ENCODE measurements at regions not wholly inside any gene's neighbourhood (a gene's known extent, or its start where the extent isn't known, plus 50 kb on each side); places are given as distances from the start of the nearest gene placed in this dataset.

GRCh38 chr3:106717178-106717780, 660.0 kb upstream of the CCDC54 start:
- no peak for DNase-seq (ENCODE audit: insufficient read length)
- no peak for TF ChIP-seq TAF1 (IDR thresholded peaks at IDR 0.05; ENCODE audit: borderline replicate concordance, low read depth, low read length)
- no peak for TF ChIP-seq POLR2AphosphoS5 (IDR thresholded peaks at IDR 0.05; ENCODE audit: low read depth, low read length)
- TF ChIP-seq POLR2A (IDR thresholded peaks at IDR 0.05; ENCODE audit: low read depth, low read length): no peak

GRCh38 chr3:106719077-106719476, 658.2 kb upstream of the CCDC54 start:
- TF ChIP-seq POLR2AphosphoS5 (IDR thresholded peaks at IDR 0.05; ENCODE audit: low read depth, low read length) (no peak), TAF1 (IDR thresholded peaks at IDR 0.05; ENCODE audit: borderline replicate concordance, low read depth, low read length) (no peak), POLR2A (IDR thresholded peaks at IDR 0.05; ENCODE audit: low read depth, low read length) (no peak)
- FAIRE-seq: no peak
- DNase-seq (ENCODE audit: insufficient read length): no peak

More at GRCh38 chr3:106717178-106717780, 660.0 kb upstream of the CCDC54 start:
- no peak for FAIRE-seq

GRCh38 chr3:106719583-106719982, 657.7 kb upstream of the CCDC54 start:
- DNase-seq (ENCODE audit: insufficient read length): no peak
- FAIRE-seq: no peak
- TF ChIP-seq POLR2AphosphoS5 (IDR thresholded peaks at IDR 0.05; ENCODE audit: low read depth, low read length) (no peak), TAF1 (IDR thresholded peaks at IDR 0.05; ENCODE audit: borderline replicate concordance, low read depth, low read length) (no peak), POLR2A (IDR thresholded peaks at IDR 0.05; ENCODE audit: low read depth, low read length) (no peak)

GRCh38 chr3:106720510-106720909, 656.7 kb upstream of the CCDC54 start:
- DNase-seq (ENCODE audit: insufficient read length) (no peak), FAIRE-seq (no peak)
- TF ChIP-seq TAF1 (IDR thresholded peaks at IDR 0.05; ENCODE audit: borderline replicate concordance, low read depth, low read length) (no peak), POLR2A (IDR thresholded peaks at IDR 0.05; ENCODE audit: low read depth, low read length) (no peak), POLR2AphosphoS5 (IDR thresholded peaks at IDR 0.05; ENCODE audit: low read depth, low read length) (no peak)

GRCh38 chr3:106725566-106725965, 651.7 kb upstream of the CCDC54 start:
- TF ChIP-seq POLR2A (IDR thresholded peaks at IDR 0.05; ENCODE audit: low read depth, low read length) (no peak), TAF1 (IDR thresholded peaks at IDR 0.05; ENCODE audit: borderline replicate concordance, low read depth, low read length) (no peak), POLR2AphosphoS5 (IDR thresholded peaks at IDR 0.05; ENCODE audit: low read depth, low read length) (no peak)
- no peak for FAIRE-seq

GRCh38 chr3:106728315-106729098, 648.7 kb upstream of the CCDC54 start:
- TF ChIP-seq POLR2AphosphoS5 (IDR thresholded peaks at IDR 0.05; ENCODE audit: low read depth, low read length): no peak
- TF ChIP-seq POLR2A (IDR thresholded peaks at IDR 0.05; ENCODE audit: low read depth, low read length): no peak
- TF ChIP-seq TAF1 (IDR thresholded peaks at IDR 0.05; ENCODE audit: borderline replicate concordance, low read depth, low read length): no peak
- no peak for DNase-seq (ENCODE audit: insufficient read length)
- no peak for FAIRE-seq

More at GRCh38 chr3:106725566-106725965, 651.7 kb upstream of the CCDC54 start:
- DNase-seq (ENCODE audit: insufficient read length): no peak

GRCh38 chr3:106729481-106729880, 647.8 kb upstream of the CCDC54 start:
- no peak for DNase-seq (ENCODE audit: insufficient read length)
- FAIRE-seq: no peak
- TF ChIP-seq TAF1 (IDR thresholded peaks at IDR 0.05; ENCODE audit: borderline replicate concordance, low read depth, low read length) (no peak), POLR2AphosphoS5 (IDR thresholded peaks at IDR 0.05; ENCODE audit: low read depth, low read length) (no peak), POLR2A (IDR thresholded peaks at IDR 0.05; ENCODE audit: low read depth, low read length) (no peak)

- no peak for DNase-seq (ENCODE audit: insufficient read length)
- no peak for FAIRE-seq
- TF ChIP-seq POLR2AphosphoS5 (IDR thresholded peaks at IDR 0.05; ENCODE audit: low read depth, low read length) (no peak), POLR2A (IDR thresholded peaks at IDR 0.05; ENCODE audit: low read depth, low read length) (no peak), TAF1 (IDR thresholded peaks at IDR 0.05; ENCODE audit: borderline replicate concordance, low read depth, low read length) (no peak)
Observed at GRCh38 chr3:106731230-106731629, 646.0 kb upstream of the CCDC54 start.

- TF ChIP-seq TAF1 (IDR thresholded peaks at IDR 0.05; ENCODE audit: borderline replicate concordance, low read depth, low read length) (no peak), POLR2A (IDR thresholded peaks at IDR 0.05; ENCODE audit: low read depth, low read length) (no peak), POLR2AphosphoS5 (IDR thresholded peaks at IDR 0.05; ENCODE audit: low read depth, low read length) (no peak)
- DNase-seq (ENCODE audit: insufficient read length) (no peak), FAIRE-seq (no peak)
Observed at GRCh38 chr3:106734712-106735111, 642.5 kb upstream of the CCDC54 start.

- FAIRE-seq: no peak
- no peak for DNase-seq (ENCODE audit: insufficient read length)
- TF ChIP-seq POLR2A (IDR thresholded peaks at IDR 0.05; ENCODE audit: low read depth, low read length) (no peak), POLR2AphosphoS5 (IDR thresholded peaks at IDR 0.05; ENCODE audit: low read depth, low read length) (no peak), TAF1 (IDR thresholded peaks at IDR 0.05; ENCODE audit: borderline replicate concordance, low read depth, low read length) (no peak)
Observed at GRCh38 chr3:106737265-106737664, 640.0 kb upstream of the CCDC54 start.

GRCh38 chr3:106740116-106740515, 637.1 kb upstream of the CCDC54 start:
- DNase-seq (ENCODE audit: insufficient read length): no peak
- TF ChIP-seq TAF1 (IDR thresholded peaks at IDR 0.05; ENCODE audit: borderline replicate concordance, low read depth, low read length): no peak
- FAIRE-seq: no peak

Data from GM12892 (cell line).